Cerebellar cortex (tissue), 1 donor: ENCODE measurements at regions not wholly inside any gene's neighbourhood (a gene's known extent, or its start where the extent isn't known, plus 50 kb on each side); places are given as distances from the start of the nearest gene placed in this dataset.
"Not testable (repeated sequence)": the region's sequence is repeated elsewhere in the genome, so short reads cannot be mapped to it uniquely, and the experiment has no call there.

ENCODE experiments used
- DNase-seq: peaks from one replicate; pipeline ENCODE4 v3.0.0-alpha.2; 2015; ENCODE audit warnings: low spot score

DNA sequence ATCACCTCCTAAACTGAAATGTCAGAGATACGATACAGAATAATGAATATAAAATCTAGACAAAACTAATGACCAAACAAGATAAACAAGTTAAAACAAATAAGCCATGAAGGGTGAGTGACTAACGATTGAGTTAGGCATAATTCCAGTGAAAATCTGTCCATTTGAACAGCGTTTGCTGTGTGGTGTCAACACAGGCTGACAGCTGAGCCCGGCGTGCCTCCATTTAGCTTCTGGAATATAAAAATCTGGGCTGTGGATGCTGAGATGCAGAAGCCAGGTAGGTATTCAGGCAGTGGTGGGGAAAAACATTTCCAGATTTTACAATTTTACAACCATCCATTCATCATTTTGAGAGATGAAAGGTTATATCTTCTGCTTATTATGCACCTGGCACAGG, 2041.4 kb upstream of the CELF4 start:
- DNase-seq = no peak

GRCh38 chr18:39604836-39605235, 2039.2 kb upstream of the CELF4 start:
- DNase-seq = no peak

- peak; percentile 50 for DNase-seq
Observed at GRCh38 chr18:39602131-39602530, 2036.5 kb upstream of the CELF4 start.

DNA sequence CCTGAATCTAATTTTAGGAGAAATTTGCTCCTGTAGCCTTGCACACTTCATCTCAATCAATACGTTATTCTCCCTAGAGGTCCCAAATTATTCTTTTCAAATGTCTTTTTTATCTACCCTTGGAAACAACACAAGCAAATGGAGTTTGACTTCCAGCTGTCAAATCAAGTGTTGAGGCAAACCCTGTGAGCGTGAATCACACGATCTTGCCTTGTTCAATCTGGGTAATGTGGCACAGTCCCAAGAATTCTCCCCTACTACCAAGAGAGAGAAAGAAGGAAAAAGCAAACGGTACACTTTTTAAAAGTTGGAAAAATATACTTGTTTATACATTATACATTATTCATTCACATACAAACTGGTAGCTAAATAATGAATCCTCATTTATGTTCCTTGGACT, 2035.3 kb upstream of the CELF4 start:
- no peak for DNase-seq

- DNase-seq = no peak
Observed at GRCh38 chr18:39599251-39599650, 2033.7 kb upstream of the CELF4 start.

DNA sequence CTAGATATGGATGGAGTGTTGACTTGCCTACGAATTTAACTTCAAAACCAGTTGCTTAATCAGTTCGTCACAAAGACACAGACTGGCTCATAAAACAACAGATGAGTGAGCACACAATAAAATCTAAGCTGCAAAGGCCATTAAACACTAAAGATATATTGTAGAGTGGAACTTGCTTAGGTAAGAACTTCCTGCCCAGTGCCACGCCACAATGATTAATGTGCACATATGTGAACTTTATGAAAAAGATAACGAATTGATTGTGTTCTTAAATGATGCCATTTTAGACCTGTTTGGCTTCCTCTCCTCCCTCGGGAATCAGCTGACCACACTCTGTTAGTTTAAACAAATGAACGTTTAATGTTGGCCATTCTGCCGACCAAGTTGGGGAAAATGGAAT, 2031.3 kb upstream of the CELF4 start:
- no peak for DNase-seq

DNA sequence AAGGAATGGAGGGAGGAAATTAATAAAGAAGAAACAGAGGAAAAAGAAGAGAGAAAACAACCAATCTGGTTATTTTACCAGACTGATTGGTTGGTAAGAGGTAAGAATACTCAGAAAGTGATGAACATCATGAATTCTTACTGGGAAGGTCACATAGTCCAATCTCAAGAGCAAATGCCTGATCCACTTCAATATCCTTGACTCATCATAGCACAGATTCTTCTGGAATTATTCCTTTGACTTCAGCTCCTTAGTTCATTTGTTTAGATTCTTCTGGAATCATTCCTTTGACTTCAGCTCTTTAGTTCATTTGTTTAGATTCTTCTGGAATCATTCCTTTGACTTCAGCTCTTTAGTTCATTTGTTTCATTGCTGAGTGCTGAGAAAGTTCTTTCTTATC, 2030.6 kb upstream of the CELF4 start:
- no peak for DNase-seq

GRCh38 chr18:39594206-39594605, 2028.6 kb upstream of the CELF4 start:
- DNase-seq = no peak

DNA sequence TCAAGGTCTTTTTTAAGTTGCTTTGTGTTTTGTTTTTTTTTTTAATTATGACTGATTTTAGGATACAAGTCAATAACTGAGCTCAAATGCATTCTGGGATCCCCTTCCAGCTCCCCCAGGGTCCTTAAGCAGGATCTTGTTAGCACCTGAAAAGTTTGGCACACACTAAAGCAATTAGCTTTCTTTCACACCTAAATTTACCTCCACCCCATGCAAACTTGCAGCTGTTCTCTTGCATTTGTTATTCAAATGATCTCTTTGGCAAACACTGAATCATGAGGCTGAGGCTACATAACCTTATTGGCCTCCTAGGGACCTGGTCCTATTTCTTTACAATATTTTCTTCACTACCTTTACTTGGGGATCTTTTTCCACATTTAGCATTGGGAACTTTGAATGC, 2026.1 kb upstream of the CELF4 start:
- no peak for DNase-seq

DNA sequence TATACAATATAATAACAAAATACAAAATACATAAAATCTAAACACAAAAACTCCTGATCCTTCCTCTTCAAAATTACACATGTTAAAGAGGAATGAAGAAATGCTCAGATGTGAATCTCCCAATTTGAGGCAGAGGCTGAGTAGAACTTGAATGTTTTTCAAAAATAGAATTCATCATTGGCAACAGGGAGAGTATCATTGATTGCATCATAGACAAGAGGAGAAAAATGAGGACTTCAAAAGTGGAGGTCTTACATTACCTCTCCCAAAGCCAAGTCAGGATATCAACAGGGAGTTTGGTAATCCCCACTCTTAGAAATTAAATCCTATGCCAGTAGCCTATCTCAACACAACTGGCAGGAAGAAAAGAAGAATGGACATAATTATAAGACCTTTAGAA, 2023.9 kb upstream of the CELF4 start:
- no peak for DNase-seq

GRCh38 chr18:39587586-39587985, 2022.0 kb upstream of the CELF4 start:
- DNase-seq = no peak

DNA sequence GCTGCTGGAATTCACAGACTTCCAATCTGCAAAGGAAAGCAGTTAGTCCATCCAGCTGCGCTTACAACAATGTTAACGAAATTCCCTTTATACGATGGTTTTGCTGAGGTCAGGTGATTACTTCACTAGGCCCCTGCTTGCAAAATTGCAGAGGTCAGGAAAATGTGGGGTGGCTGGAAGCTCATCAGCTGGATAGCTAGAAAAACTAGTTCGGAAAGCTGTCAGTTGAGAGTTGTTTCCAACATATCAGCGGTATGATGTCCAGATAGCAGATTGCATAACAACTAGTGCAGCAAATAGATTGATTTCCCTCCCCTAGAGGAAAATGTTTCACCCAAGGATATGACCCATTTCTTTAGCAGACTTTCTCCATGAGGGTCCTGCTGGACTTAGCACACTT, 2021.1 kb upstream of the CELF4 start:
- no peak for DNase-seq

- no peak for DNase-seq
Observed at GRCh38 chr18:39574897-39575296, 2009.3 kb upstream of the CELF4 start.

DNA sequence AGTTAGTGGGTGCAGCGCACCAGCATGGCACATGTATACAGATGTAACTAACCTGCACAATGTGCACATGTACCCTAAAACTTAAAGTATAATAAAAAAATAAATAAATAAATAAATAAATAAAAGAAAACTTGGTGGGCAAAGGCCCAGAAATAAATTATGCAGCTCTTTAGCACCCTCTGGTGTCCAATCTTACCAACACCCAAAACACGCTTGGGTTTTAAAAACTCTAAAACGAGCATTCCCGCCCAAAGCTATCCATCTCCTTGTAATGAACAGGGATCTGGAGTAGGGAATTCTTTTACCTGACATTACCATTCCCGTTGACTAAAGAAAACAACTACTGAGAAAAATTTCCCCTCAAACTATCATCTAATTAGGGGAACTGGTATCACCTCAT, 2005.9 kb upstream of the CELF4 start:
- DNase-seq = peak; percentile 5

GRCh38 chr18:39565551-39566230, 2000.1 kb upstream of the CELF4 start:
- DNase-seq = not testable (repeated sequence)

- no peak for DNase-seq
Observed at GRCh38 chr18:39564716-39565115, 1999.1 kb upstream of the CELF4 start.

DNA sequence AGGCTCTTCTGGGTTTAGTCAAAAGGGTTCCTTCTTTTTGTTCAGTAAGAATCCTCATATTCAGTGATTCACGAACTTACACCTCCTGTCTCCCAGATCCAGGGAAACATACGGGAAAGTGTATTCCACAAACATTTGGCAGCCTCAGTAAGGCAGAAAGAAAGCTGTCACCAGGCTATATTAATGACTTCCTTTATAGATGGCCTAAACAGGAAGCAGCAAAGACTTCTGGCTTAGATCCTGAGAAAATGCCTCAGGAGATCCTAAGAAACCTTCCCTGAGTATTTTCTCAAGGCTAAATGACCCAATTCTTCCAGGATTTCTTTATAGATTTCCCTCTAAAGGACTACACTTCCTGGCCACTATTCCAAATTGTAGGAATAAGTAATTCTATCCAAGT, 1995.5 kb upstream of the CELF4 start:
- no peak for DNase-seq

DNA sequence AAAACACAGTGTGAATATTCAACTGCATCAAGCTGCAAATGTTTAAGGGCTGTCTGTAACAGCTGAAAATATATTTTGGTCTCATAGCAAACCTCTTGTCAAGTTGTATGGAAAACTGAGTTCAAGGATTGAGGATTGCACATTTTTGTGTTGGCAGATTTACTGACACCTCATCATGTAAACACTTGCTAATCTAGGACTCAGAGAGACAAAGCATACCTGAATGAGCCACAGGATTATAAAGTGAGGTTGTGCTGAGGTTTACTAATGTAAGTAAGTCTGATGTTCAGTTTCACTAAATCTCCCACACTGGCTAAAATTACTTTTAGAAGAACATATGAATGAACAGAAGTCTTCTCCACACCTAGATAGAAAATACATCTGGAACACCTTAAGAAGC, 1993.1 kb upstream of the CELF4 start:
- no peak for DNase-seq

DNA sequence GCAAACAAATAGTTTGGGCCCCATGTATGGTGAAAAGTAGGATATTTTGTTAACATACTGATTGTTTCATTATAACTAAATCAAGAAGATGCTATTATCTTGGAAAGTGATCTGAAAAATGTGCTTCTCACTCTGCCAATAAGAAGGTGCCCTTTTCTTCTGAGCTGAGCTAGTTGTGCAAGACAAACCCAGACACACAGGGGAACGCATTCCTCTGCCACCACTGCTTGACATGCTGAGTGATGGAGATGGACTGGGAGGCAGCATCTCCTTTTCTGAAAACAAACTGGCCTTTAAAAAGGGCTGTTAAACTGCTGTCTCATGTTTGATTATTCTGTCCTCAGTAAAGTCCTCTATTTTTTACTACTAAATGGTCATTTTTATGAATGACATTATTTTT, 1989.9 kb upstream of the CELF4 start:
- DNase-seq = no peak

DNA sequence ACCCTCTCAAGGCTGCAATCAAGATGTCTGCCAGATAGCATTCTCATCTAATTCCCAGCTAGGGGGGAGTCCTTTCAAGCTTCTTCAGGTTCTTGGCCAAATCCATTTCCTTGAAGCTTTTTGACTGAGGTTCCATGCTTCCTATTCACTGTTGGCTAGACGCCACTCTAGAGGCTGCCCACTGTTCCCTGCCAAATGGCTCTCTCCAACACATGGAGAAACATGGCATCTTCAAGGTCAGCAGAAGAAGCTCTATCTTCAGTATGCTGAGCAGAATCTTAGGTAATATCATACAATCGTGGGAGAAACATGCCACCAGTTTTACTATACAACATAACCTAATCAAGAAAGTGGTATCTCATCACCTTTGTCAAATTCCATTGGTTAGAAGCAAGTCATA, 1985.1 kb upstream of the CELF4 start:
- no peak for DNase-seq

- no peak for DNase-seq
Observed at GRCh38 chr18:39549144-39549543, 1983.5 kb upstream of the CELF4 start.

DNA sequence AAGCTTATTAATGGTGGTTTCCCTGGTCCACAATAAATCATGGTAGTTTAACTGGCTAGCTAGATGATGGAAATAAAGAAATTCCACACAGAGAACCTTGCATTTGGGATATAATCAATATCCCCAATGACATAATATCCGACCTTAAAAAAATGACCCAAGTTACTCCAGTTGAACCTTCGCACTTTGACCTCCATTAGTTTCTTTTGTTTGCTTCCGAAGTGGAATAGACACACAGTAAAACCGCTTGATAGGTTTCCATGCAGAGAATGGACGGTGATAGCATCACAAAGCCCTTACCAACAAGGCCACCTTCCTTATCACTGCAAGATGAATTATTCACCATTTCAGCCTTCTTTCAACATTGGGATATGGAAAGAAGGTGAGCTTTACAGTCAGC, 1966.1 kb upstream of the CELF4 start:
- DNase-seq = no peak

DNA sequence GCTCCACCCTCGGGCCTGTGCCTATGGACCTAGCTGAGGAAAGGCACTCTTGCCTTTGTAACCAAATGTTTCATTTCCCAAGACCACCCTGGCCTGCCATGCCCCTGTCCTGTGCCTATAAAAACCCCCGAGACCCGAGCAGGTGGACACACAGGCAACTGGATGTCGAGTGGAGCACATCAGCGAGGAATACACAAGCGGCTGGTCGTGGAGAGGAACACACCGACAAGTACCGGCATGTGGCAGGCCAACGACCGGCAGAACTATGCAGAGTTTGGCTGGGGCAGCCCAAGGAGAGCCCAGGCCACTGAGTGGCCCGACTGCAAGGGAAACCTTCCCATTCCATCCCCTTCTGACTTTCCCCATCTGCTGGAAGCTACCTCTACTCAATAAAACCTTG, 1963.8 kb upstream of the CELF4 start:
- no peak for DNase-seq

GRCh38 chr18:39527465-39527864, 1961.9 kb upstream of the CELF4 start:
- DNase-seq = no peak

- no peak for DNase-seq
Observed at GRCh38 chr18:39524370-39524769, 1958.8 kb upstream of the CELF4 start.
